PC-9 (cell line): ENCODE measurements at regions not wholly inside any gene's neighbourhood (a gene's known extent, or its start where the extent isn't known, plus 50 kb on each side); places are given as distances from the start of the nearest gene placed in this dataset.

ENCODE experiments used
- EZH2 ChIP-seq: fragments of 200-600 bp; sonication (generic); IDR thresholded peaks from 2 replicates; pipeline ENCODE4 v1.8.0; 2017; ENCODE audit warnings: antibody characterized with exemption, low read depth
- TF ChIP-seq, protein P1 (sequence below): fragments of 200-600 bp; sonication (generic); conservative IDR thresholded peaks from 2 replicates; pipeline ENCODE4 v1.6.1; 2017; ENCODE audit warnings: mixed run types, antibody characterized with exemption, mild to moderate bottlenecking, moderate library complexity

DNA sequence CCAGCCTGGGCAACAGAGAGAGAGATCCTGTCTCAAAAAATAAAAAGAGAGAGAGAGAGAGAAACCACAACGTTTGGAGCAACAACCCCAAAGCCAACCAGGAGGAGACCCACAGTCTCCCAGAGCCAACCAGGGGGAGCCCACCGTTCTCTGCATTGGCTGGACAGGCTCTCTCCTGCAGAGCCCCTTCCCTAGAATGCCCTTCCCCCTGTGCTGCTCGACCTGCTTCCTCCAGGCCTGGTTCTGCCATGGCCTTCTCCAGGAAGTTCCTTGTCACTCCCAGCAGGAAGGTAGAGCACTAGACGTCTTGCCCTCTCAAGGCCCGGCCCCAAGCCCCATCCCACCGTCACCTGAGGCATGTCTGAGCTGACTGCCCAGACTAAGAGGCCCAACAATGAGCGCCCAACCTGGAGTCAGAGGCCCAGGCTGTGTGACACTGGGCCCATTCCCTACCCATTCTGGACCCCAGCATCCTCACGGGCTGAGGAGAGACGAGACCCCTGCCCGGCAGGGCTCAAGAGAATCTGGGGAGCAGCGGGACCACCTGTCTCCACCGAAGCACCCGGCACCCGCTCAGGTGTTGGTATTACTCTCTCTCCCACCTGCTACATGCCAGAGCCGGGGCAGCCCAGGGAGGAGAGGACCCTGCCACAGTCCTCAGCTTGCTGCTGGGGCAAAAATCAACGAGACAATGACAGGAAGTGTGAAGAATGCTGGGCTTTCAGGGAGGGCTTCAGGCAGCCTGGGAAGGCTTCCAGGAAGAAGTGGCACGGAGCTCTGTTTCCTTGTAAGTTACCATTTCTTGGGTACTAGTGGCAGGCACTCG, 61.2 kb downstream of the DIO3 start:
- TF ChIP-seq EZH2, result no peak
- TF ChIP-seq, protein P1, sequence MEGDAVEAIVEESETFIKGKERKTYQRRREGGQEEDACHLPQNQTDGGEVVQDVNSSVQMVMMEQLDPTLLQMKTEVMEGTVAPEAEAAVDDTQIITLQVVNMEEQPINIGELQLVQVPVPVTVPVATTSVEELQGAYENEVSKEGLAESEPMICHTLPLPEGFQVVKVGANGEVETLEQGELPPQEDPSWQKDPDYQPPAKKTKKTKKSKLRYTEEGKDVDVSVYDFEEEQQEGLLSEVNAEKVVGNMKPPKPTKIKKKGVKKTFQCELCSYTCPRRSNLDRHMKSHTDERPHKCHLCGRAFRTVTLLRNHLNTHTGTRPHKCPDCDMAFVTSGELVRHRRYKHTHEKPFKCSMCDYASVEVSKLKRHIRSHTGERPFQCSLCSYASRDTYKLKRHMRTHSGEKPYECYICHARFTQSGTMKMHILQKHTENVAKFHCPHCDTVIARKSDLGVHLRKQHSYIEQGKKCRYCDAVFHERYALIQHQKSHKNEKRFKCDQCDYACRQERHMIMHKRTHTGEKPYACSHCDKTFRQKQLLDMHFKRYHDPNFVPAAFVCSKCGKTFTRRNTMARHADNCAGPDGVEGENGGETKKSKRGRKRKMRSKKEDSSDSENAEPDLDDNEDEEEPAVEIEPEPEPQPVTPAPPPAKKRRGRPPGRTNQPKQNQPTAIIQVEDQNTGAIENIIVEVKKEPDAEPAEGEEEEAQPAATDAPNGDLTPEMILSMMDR, result no peak
